CD1c-positive myeloid dendritic cell (primary cell): ENCODE measurements at regions not wholly inside any gene's neighbourhood (a gene's known extent, or its start where the extent isn't known, plus 50 kb on each side); places are given as distances from the start of the nearest gene placed in this dataset.
"Not testable (repeated sequence)": the region's sequence is repeated elsewhere in the genome, so short reads cannot be mapped to it uniquely, and the experiment has no call there.

Experiments
- DNase-seq: peaks from one replicate; pipeline ENCODE4 v3.0.0-alpha.2; 2016; ENCODE audit errors: extremely low spot score

- no peak for DNase-seq
Observed at GRCh38 chr4:60485276-60485675, 714.9 kb upstream of the ADGRL3 start.

DNA sequence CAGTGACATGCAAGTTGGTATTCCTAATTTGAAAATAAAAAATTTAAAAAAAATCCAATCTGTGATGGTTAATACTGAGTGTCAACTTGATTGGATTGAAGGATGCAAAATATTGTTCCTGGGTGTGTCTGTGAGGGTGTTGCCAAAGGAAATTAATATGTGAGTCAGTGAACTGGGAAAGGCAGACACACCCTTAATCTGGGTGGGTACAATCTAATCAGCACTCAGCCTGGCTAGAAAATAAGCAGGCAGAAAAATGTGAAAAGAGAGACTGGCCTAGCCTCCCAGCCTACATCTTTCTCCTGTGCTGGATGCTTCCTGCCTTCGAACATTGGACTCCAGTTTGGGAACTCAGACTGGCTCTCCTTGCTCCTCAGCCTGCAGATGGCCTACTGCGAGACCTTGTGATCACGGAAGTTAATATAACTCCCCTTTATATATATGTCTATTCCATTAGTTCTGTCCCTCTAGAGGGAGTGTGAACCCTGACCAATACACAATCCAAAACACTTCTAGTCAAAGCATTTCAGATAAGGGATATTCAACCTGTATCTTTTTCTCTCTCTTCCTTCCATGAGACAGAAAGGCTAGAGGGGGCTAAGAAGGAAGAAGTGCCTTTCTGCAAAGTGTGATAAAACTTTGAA is 712.9 kb upstream of the ADGRL3 start:
- DNase-seq, result not testable (repeated sequence)

GRCh38 chr4:60500810-60501209 is 699.3 kb upstream of the ADGRL3 start:
- no peak for DNase-seq

DNA sequence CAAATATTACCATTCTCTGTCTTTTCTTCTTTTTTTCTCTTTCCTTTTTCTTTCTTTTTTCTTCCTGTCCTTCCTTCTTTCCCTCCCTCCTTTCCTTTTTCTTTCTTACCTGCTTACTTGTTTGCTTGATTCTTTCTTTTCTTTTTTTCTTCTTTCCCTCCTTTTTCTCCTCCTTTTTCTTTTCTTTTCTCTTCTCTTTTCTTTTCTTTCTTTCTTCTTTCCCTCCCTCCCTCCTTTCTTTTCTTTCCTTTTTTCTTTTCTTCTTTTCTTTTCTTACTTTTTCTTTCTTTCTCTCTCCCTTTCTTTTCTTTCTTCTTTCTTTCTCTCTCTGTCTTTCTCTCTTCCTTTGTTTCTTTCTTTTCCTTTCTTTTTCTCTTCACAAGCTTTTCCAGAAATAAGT is 697.4 kb upstream of the ADGRL3 start:
- no peak for DNase-seq

DNA sequence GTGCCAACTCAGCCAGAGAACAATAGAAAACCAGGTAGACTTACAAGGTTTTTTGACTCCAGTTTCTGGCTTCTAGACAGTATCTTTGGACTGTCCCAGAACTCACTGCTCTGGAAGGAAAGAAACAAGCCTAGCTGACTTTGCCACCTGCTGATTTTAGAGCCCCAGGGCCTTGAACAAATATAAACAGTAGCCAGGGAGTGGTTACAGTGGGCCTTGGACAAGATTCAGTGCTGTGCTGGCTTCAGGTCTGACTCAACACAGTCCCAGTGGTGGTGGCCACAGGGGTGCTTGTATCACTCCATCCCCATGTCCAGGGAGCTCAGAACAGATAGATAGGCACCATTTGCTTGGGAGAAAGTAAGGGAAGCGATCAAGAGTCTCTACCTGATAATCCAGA is 694.1 kb upstream of the ADGRL3 start:
- DNase-seq, result no peak

DNA sequence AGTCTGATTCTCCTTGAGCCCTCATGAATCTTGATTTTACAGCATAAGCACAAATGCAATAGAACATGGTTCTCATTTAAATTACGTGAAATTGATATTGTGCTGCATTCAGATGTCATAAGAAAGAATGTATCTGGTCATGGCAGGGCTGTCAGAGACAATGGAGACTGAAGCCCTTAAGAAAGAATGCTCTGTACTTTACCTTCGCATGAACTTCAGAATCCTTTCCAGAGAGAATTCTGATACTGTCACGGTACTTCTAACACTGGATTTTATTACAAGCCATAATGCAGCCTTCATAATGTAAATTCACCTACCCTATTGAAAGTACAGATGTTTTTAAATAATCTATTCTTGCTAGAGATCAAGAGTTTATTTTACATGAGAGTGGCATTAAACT is 677.9 kb upstream of the ADGRL3 start:
- DNase-seq, result no peak

- no peak for DNase-seq
Observed at GRCh38 chr4:60531776-60532379, 668.2 kb upstream of the ADGRL3 start.

DNA sequence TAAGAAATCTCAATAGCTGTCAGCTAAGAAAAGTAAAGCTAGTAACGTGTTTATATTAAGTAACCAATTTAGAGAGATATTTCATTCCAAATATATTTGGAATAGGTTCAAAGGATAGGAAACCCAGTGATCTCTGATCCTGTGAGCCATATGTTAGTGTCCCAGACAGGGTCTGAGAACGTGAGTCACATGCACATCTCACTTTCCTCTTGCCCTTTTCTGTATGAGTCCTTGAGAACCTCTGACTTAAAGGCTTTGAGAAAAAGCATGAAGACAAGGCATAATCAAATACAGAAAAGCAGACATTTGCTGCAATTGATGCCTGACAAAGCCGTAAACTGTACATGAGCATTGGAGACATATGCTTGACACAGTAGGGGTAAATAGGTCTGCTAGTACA is 655.1 kb upstream of the ADGRL3 start:
- DNase-seq, result no peak

GRCh38 chr4:60562334-60562733 is 637.8 kb upstream of the ADGRL3 start:
- no peak for DNase-seq

DNA sequence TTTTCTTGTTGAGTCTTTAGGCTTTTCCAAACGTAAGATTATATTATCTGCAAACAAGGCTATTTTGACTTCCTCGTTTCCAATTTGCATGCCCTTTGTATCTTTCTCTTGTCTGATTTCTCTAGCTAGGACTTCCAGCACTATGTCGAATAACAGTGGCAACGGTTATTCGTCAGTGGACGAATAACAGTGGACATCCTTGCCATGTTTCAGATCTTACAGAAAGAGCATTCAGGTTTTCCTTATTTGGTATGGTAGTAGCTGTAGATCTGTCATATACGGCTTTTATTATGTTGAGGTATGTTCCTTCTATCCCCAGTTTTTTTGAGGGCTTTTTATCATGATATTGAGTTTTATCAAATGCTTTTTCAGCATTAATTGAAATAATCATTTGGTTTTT is 634.6 kb upstream of the ADGRL3 start:
- no peak for DNase-seq

GRCh38 chr4:60575336-60575735 is 624.8 kb upstream of the ADGRL3 start:
- no peak for DNase-seq

GRCh38 chr4:60579335-60579734 is 620.8 kb upstream of the ADGRL3 start:
- no peak for DNase-seq

DNA sequence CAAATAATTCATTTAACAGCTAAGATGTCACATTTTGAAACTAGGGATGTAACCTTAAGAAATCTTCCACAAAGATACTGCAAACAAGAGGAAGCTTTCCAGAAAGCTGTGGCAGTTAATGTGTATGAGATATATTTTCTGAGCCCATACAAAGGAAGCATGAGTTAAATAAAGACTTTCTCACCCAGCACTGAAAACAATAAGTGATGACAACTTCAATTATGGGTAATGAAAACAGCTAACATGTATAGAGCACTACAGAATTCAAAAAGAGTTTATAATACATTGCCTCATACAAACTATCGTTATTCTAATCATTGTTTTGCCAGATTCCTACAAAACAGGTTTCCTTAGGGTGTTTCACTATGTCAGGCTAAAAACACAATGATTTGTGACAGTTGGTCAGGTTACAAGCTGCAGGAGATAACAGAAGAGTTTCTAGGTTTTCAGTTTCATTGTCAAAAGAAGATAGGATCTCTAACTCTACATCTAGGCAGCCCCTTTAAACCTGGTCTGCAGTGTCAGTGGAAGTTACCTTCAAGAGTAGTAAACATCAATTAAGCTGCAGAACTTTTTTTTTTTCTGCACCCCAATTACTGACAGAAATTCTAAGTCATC is 618.1 kb upstream of the ADGRL3 start:
- DNase-seq, result no peak

- DNase-seq, result no peak
Observed at GRCh38 chr4:60588556-60588955, 611.6 kb upstream of the ADGRL3 start.

DNA sequence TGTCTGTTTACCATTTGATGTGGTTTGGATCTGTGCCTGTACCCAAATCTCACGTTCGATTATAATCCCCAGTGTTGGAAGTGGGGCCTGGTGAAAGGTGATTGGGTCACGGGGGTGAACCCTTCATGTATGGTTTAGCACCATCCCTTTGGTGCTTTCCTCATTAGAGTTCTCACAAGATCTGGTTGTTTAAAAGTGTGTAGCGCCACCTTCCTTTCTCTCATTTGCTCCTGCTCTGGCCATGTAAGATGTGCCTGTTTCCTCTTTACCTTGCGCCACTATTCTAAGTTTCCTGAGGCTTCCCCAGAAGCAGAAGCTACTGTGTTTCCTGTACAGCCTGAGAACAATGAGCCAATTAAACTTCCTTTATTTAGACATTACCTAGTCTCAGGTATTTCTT is 610.7 kb upstream of the ADGRL3 start:
- DNase-seq, result no peak

DNA sequence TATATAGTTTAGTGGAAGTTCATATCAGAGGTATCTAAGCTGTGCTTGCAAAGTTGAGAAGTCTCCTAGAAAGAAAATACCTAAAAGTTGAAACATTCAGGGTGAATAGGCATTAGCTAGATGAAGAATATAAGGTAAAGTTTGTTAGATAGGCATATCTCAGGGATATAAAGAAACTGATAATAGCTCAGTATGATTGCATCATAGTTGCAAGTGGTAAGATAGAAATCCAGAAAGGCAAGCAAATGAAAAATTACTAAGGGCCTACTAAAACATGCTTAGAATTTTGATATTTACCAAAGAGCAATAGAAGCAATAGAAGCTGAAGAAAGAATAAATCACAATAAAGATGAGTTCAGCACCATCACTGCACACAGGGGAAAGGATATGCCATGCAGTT is 610.0 kb upstream of the ADGRL3 start:
- no peak for DNase-seq

DNA sequence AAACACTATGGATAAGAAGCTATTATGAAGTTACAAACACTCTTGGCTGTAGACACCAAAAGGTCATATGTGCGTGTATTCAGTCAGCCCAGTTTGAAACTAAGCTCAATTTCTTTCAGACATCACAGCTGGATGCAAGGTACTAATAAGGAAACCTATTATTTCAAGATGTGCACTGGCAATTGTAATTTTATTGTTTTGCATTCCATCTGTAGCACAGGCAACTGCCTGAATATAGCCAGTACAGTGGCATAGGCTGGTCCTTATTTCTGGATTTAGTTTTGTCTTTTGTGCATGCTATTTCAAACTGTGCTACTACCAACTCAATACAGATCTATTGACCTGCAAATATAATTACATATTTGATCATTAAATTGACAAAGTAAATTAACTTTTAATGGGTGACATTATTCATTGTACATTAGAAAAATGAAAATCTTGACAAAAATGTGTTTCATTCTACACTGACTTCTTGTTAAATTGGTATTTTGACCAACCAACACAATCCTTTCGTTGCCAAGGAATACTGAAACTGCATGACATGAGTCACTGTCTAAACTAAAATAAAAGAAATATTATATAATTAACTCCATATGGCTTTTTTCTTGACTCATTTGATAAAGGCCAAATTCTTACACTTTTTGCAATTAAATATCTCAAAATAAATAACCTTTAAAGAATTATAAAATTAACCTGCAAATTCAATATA is 594.3 kb upstream of the ADGRL3 start:
- DNase-seq, result no peak

- no peak for DNase-seq
Observed at GRCh38 chr4:60611762-60612496, 588.2 kb upstream of the ADGRL3 start.

DNA sequence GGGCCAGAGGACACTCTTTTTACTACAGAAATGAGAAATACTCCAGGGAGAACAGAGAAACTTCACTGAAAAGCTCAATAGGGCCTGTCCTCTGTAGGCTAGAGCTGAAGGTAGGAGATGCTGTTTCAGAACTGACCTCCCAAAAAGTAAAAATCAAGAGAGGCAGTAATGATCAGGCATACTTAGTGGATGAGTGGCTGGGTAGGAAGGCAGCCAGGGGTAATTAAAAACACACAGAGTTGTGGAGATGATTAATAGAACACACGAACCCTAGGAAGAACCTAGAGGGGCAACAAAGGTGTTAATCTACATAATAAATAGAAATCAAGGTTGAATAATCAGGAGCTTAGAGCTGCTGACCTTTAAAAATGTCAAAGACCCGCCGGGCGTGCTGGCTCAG is 582.4 kb upstream of the ADGRL3 start:
- DNase-seq, result no peak

GRCh38 chr4:60619531-60620305 is 580.4 kb upstream of the ADGRL3 start:
- DNase-seq, result no peak

DNA sequence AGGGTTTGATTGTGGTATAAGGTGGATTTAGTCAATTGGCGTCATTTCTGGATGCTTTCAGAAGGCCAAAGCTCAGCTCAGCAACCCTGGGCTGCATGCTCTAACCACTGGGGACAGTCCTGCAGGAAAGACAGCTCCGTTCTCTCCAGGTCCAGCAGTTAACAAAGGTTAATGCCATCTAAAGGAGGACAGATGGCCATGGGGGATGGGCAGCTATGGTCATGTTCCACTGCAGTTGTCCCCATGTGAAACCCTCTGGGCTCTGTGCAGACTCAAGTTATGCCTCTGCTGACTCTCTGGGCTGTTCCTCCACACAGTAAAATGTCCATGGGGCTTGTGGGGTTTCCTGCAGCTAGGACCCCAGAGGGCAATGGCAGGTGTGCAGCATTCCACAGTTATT is 562.1 kb upstream of the ADGRL3 start:
- no peak for DNase-seq
